Skin of body (tissue), 1 donor: ENCODE measurements at regions not wholly inside any gene's neighbourhood (a gene's known extent, or its start where the extent isn't known, plus 50 kb on each side); places are given as distances from the start of the nearest gene placed in this dataset.

Experiments
- DNase-seq: peaks from one replicate; lab custom pipeline; 2025; lab: John Stamatoyannopoulos, UW

DNA sequence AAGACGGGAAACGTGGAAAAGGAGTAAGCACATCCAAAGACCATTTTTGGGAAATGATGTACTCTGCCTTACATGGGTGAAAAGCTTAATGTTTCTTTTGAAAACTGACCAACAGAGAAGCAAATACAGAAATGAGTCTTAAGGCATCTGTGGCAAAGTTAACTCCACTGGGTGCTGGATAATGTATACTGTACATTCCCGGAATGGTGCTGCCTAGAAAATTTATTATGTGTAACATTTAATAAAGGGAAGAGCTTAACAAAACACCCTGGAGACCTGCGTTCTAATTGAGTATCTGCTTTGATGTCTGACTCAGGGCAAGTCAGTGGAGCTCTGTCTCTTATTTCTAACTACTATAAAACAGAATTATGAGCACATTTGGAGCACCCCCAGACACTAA lies 230.2 kb downstream of the MID1 start:
- DNase-seq = no peak

DNA sequence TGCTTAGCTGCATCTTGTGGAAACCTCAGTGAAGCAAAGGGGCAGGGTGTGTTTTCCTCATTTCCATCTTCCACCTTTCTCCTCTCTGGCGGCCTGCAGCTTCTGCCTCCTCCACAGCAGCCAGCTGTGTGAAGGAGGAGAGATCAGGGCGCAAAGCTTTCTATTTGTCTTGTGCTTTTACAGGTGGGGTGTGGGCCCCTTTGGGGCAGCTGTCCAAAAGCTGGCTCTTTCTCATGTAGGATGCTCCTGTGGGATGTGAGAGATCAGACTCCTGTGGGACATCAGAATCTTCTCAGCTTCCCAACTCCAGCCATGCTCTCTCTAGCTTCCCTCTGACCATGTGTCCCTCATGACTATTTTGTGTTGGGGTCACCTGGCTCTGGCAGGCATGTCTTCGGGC lies 227.1 kb downstream of the MID1 start:
- DNase-seq = no peak

DNA sequence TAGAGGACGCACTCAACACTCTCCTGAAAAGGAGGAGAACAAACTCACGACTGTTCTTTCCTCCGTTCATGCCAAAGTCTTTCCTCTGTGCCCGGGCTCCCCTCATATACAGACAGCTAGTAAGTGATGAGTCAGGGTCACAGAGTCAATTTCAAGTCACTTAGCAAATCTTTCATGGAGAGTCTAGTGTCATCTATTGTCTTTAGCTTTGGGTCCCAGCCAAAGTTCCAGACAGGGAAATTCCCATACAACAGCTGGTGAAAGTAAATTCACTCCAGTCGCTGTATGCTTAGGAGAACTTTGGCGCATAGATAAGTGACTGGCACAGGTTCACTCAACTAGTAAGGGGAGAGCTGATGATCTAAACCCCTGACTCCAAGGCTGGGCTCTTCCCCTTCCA lies 226.5 kb downstream of the MID1 start:
- DNase-seq = no peak

GRCh38 chrX:10395179-10395578 lies 225.2 kb downstream of the MID1 start:
- no peak for DNase-seq
